Motor neuron (in vitro differentiated cells): ENCODE measurements at regions not wholly inside any gene's neighbourhood (a gene's known extent, or its start where the extent isn't known, plus 50 kb on each side); places are given as distances from the start of the nearest gene placed in this dataset.
"Not testable (repeated sequence)": the region's sequence is repeated elsewhere in the genome, so short reads cannot be mapped to it uniquely, and the experiment has no call there.

Experiments
- ATAC-seq, 8 experiments: fragments of 200-7000 bp; cut with Tn5 transposase; replicated peaks in 6 of 8; 2 replicates each; pipeline ENCODE4 v1.8.0; 2021; ENCODE audit warnings: mild to moderate bottlenecking in 8 of 8, moderate library complexity in 8 of 8
- H3K27ac ChIP-seq, 2 donors: fragments of 250-450 bp; sonication (Bioruptor Pico); 2 replicates each; pipeline ENCODE4 v1.9.0; 2021; ENCODE audit warnings: antibody characterized with exemption in 2 of 2, mild to moderate bottlenecking in 2 of 2, moderate library complexity in 1 of 2
- H3K4me1 ChIP-seq, 2 donors: fragments of 250-450 bp; sonication (Bioruptor Pico); replicated peaks in 1 of 2; 2 replicates each; pipeline ENCODE4 v1.6.1; 2021; ENCODE audit warnings: antibody characterized with exemption in 2 of 2, mild to moderate bottlenecking in 2 of 2, moderate library complexity in 1 of 2
- H3K4me3 ChIP-seq, 5 donors: fragments of 250-450 bp; sonication (Bioruptor Pico); 2 replicates each; pipeline ENCODE4 v1.9.0; 2021; ENCODE audit warnings: antibody characterized with exemption in 5 of 5, mild to moderate bottlenecking in 5 of 5, moderate library complexity in 4 of 5
- WGBS, 10 experiments: fragments of 450-650 bp; shearing (Covaris generic); methylation state at CpG; one replicate each; pipeline ENCODE4 v1.0.0; 2022; 5-methylcytosine and 5-hydroxymethylcytosine counted together
- in situ Hi-C, 9 experiments: fragments of 400-800 bp; cut with MboI; loops; one replicate each; pipeline ENCODE4 v1.15.0; 2021; ENCODE audit warnings: low sequenced_read_pairs in 9 of 9, low pct_unique_long_range_greater_than_20kb in 2 of 9; ENCODE audit not compliant: unreplicated experiment in 9 of 9

DNA sequence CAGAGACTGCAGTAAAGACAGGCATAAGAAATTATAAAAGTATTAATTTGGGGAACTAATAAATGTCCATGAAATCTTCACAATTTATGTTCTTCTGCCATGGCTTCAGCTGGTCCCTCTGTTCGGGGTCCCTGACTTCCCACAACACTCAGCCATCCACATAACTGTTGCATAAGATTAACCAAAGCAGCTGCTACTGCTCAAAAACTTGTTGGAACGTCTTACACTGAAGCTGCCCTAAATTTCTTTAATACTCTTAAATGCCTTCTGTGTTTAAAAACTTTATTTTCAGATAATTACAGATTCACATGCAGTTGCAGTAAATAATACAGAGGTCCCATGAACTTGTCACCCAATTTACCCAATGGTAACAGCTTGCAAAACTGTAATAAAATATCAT lies 193.1 kb upstream of the DTNA start:
- H3K4me3 ChIP-seq, H3K4me1 ChIP-seq, in situ Hi-C loops, ATAC-seq, H3K27ac ChIP-seq: not testable (repeated sequence)
- 0 to 80% (median 64%) methylated on average over 1 of the region's 2 CpGs; no CpG with 5 or more reads in 6 of the 10 experiments for WGBS, 10 experiments

DNA sequence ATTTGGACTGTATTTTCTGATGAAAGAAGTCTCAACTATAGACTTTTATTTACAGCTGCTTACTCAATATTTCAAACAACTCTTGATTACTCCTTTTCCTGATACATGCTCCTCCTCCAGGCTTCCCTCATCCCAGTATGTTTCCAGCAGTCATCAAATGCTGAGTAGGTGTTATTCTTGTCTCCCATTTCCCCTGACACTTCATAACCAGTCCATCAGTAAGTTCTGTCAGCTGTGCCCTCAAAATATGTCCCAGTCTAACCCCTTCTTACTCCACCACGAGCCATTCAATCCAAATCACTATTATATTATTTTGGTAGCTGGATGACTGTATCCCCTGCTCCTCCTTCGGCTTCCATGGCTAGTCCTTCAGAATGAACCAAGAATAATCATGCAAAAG lies 189.1 kb upstream of the DTNA start:
- H3K4me3 ChIP-seq = no peak overlapping the region
- no peak overlapping the region for H3K27ac ChIP-seq
- in situ Hi-C loops = no loop called here
- 11 to 100% (median 80%) methylated on average over 1 to 2 of the region's 2 CpGs; no CpG with 5 or more reads in 2 of the 10 experiments for WGBS, 10 experiments
- H3K4me1 ChIP-seq = peaks cover 0 to 5% of the 10 kb centered on the region in 2 donors
- no peak for ATAC-seq

DNA sequence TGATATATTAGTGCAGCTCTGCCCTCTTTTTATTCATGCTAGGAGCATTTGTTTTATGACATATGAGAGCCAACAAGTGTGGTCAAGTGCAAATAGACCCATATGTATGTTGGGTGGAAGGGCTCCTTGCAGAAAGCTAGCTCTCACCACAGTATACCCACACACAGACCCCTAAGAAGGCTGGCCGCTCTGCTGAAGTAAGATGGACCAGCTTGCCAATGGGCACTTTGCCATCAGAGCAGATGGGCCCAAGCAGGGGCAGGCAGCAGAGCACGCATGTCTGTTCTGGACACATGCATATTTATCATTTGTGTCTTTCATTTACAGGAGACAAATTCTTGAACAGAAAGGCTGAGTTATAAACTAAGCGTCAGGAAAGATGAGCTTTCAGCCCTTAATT lies 187.5 kb upstream of the DTNA start:
- H3K4me1 ChIP-seq = peaks cover 0 to 5% of the 10 kb centered on the region in 2 donors
- ATAC-seq = peak in 3 of 8 experiments; percentile 50 to 92 (median 62)
- in situ Hi-C loops = no loop called here
- H3K4me3 ChIP-seq = no peak overlapping the region
- WGBS, 10 experiments = 17 to 100% (median 92%) methylated on average over 1 to 3 of the region's 3 CpGs; no CpG with 5 or more reads in 3 of the 10 experiments
- H3K27ac ChIP-seq = no peak overlapping the region

- ATAC-seq = no peak
- H3K4me1 ChIP-seq = peaks cover 0 to 5% of the 10 kb centered on the region in 2 donors
- 59 to 83% (median 60%) methylated on average over 1 to 2 of the region's 2 CpGs; no CpG with 5 or more reads in 3 of the 10 experiments for WGBS, 10 experiments
- H3K4me3 ChIP-seq = no peak overlapping the region
- in situ Hi-C loops = no loop called here
- H3K27ac ChIP-seq = no peak overlapping the region
These were observed 184.9 kb upstream of the DTNA start for GRCh38 chr18:34525244-34525643.

DNA sequence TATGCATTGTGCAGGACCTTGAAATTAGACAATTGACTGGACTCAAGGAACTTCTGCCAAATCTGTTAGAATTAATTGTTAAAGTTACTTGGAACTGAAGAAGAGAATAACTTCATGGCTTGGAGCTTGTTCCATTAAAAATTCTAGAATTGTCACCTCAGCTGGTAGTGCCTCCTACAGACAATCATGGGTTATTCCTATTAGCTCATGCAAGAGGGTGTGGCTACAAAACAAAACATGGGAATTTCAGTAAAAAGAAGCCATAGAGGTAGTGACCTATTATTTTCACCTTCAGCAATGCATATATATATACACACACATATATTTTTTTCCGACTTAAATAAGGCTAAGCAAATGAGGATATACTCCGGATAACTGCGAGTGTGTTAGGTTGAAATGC lies 181.9 kb upstream of the DTNA start:
- H3K4me3 ChIP-seq = no peak overlapping the region
- WGBS, 10 experiments = 43 to 100% (median 91%) methylated on average over 1 to 3 of the region's 3 CpGs; no CpG with 5 or more reads in 1 of the 10 experiments
- no peak for ATAC-seq

DNA sequence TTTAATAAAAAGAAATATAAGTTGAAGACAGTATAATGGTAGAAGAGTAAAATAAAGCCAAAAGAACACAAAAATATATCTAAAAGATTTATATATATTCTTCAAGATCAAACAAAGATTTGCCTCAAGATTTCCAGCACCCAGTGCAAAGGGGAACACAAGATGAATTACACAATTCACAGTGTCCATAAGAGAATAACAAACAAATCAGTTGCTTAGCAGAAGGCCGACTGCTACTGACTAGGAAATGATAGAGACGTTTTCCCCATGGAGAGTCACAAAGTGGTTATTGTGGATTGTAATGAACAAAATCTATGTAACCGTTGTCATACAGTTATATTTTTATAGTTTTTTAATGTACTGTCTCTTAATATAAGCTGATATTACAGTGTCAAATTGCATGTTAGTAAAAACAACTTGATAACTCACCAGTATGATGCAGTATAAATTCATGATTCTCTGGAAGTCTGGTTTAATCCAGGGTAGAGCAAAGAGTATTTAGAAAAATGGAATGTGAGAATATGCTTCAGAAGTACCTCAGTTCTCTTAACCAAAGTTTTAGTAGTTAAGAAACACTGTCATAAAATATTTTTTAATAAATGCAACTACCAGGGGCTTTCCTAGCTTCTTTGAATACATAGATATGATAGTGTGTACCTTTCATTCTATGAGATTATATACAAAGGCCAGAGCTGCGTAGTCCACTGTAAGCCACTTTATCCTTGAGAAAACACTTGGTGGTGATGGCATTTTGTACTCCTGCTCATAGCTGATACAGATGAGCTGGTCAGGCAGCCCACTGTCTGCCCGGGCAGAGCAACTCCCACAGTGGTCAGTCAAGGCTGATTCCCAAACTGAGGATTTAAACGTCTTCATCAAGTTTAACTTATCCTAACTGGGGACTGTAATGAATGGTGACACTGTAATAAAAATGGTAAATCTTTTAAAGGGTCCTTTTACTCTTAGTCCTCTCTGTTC lies 180.5 kb upstream of the DTNA start:
- Histone ChIP-seq H3K4me1 (peaks cover 8 to 12% of the 10 kb centered on the region in 2 donors), H3K4me3 (no peak overlapping the region), H3K27ac (no peak overlapping the region)
- in situ Hi-C loops = no loop called here
- peak in 1 of 8 experiments; percentile 55 for ATAC-seq
- WGBS, 10 experiments = 12 to 94% (median 66%) methylated on average over 1 to 6 of the region's 6 CpGs

More for the DNA sequence above, 181.9 kb upstream of the DTNA start:
- Histone ChIP-seq H3K27ac (no peak overlapping the region), H3K4me1 (peaks cover 8 to 12% of the 10 kb centered on the region in 2 donors)
- in situ Hi-C loops = no loop called here

DNA sequence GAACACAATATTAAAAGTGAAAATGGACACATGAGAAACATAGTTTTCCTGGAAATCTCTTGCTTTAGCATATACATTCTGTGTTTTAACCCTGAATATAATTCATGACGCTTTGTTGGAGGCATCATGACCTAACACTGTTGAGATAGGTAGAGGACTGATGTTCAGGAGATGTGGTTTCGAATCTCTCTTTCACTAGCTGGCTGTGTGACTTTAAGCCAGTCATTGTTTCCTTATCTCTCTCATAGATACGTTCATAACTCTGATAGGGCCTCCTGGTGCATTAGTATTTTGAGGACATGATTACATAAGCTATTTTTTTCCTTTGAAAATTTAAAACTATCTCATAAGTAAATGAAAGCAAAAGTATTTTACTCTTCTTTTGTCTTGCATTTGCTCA lies 179.0 kb upstream of the DTNA start:
- WGBS, 10 experiments = 4 to 100% (median 85%) methylated on average over 1 to 3 of the region's 3 CpGs
- H3K4me3 ChIP-seq = no peak overlapping the region
- in situ Hi-C loops = no loop called here
- no peak for ATAC-seq
- no peak overlapping the region for H3K27ac ChIP-seq
- H3K4me1 ChIP-seq = peaks cover 7 to 8% of the 10 kb centered on the region in 2 donors

- ATAC-seq, H3K4me1 ChIP-seq, H3K27ac ChIP-seq, in situ Hi-C loops, H3K4me3 ChIP-seq: not testable (repeated sequence)
- WGBS, 10 experiments = 42 to 100% (median 92%) methylated on average over 2 of the region's 2 CpGs; no CpG with 5 or more reads in 7 of the 10 experiments
These were observed 175.5 kb upstream of the DTNA start for GRCh38 chr18:34534642-34535041.

- ATAC-seq = no peak
- Histone ChIP-seq H3K4me1 (peaks cover 0 to 7% of the 10 kb centered on the region in 2 donors), H3K27ac (no peak overlapping the region), H3K4me3 (no peak overlapping the region)
- in situ Hi-C loops = no loop called here
- WGBS, 10 experiments = 0 to 100% (median 69%) methylated on average over 1 to 2 of the region's 2 CpGs
These were observed 169.2 kb upstream of the DTNA start for GRCh38 chr18:34540897-34541296.

DNA sequence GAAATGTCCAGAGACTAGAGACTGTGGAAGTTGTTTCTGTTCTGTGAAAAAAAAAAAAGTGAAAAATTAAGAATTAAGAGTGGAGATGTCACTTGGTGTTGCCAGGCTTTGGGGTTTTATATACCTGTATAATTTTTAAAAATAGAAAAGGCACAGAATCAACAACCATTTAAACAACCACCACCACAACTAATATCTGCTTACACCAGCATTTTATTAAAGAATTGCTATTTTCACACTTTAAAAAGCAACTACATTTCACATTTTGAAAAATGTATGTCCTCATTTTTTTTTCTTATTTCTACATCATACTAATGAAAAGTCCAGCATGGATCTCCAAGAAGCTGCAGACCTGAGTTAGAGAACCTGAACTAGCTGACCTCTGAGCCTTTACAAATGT lies 167.5 kb upstream of the DTNA start:
- Histone ChIP-seq H3K4me1 (peaks cover 0 to 7% of the 10 kb centered on the region in 2 donors), H3K4me3 (no peak overlapping the region), H3K27ac (no peak overlapping the region)
- in situ Hi-C loops = no loop called here
- no peak for ATAC-seq

DNA sequence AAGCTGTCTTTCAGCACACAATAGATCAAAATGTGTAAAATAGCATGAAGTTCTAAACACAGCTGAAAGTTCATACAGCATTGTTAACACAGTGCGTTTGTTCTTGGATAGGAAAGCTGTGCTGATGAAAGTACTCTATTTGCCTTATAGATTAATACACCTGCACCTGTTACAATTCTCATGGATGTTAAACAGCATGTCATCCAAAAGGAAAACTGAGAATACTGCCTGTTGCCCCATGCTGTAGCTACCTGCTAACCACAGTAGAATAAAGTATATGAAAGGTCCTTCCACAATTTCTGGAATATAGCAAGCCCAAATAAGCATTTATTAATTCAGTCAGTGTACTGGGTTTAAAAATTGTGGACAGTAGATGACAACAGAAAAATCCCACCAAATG lies 166.7 kb upstream of the DTNA start:
- no peak for ATAC-seq
- in situ Hi-C loops = no loop called here
- Histone ChIP-seq H3K27ac (no peak overlapping the region), H3K4me1 (peaks cover 0 to 7% of the 10 kb centered on the region in 2 donors), H3K4me3 (no peak overlapping the region)
- WGBS, 10 experiments = 0 to 100% (median 100%) methylated on average over 1 of the region's 1 CpG; no CpG with 5 or more reads in 1 of the 10 experiments

DNA sequence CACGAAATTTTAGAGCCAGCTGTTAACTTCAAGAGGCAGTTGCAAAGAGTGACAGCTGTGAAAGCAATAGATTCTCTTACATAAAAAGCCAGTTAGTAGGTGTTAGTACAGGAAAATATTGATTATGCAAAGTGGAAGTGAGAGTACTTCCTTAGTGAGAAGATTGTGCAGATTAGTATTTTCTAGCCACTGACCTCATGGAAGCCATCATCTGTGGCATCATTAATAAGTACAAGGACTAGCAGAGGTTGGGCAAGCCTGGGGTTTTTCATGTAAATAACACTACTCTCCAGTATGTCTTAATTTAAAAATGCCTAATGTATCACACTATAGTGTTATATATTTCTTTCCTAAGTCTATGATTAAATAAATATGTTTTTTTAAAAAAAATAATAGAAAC lies 166.2 kb upstream of the DTNA start:
- in situ Hi-C loops = no loop called here
- 0 to 80% (median 50%) methylated on average over 1 of the region's 1 CpG; no CpG with 5 or more reads in 3 of the 10 experiments for WGBS, 10 experiments
- peak in 1 of 8 experiments; percentile 32 for ATAC-seq
- Histone ChIP-seq H3K27ac (no peak overlapping the region), H3K4me3 (no peak overlapping the region), H3K4me1 (peaks cover 0 to 7% of the 10 kb centered on the region in 2 donors)

DNA sequence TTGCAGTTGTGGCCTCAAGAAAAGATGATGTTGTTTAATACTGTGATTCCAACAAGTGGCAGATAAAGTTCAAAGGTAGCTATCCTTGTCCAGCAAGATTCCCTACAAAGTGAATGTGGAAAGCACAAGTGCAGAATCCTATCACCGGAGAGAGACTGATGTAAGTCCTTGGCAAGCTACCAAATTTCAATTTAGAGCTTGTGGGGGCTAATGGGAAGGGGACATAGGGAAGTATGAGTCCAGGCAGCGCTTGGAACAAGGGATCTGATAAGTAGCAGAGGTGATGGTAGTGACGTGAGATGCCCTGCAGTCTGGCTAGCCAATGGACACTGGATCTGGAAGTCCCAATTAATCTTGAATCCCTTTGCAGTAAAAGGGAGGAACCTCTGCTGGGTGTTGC lies 165.2 kb upstream of the DTNA start:
- no peak overlapping the region for H3K27ac ChIP-seq
- ATAC-seq = no peak
- WGBS, 10 experiments = 50 to 100% (median 91%) methylated on average over 1 to 3 of the region's 3 CpGs; no CpG with 5 or more reads in 2 of the 10 experiments
- no peak overlapping the region for H3K4me3 ChIP-seq
- peaks cover 0 to 10% of the 10 kb centered on the region in 2 donors for H3K4me1 ChIP-seq
- in situ Hi-C loops = no loop called here
